H1 (cell line): ENCODE measurements at regions not wholly inside any gene's neighbourhood (a gene's known extent, or its start where the extent isn't known, plus 50 kb on each side); places are given as distances from the start of the nearest gene placed in this dataset.

Experiments used
- RXRA ChIP-seq: IDR thresholded peaks from 2 replicates; pipeline ENCODE4 v1.6.1; 2011; ENCODE audit warnings: low read depth, mild to moderate bottlenecking, low read length, moderate library complexity; ENCODE audit not compliant: insufficient read depth
- SAP30 ChIP-seq: fragments of 300-600 bp; sonication (generic); IDR thresholded peaks from 2 replicates; pipeline ENCODE4 v1.7.1; 2012; ENCODE audit warnings: low read length, moderate library complexity, mild to moderate bottlenecking, inconsistent platforms; ENCODE audit not compliant: insufficient read depth, insufficient replicate concordance
- SP2 ChIP-seq: IDR thresholded peaks from 2 replicates; pipeline ENCODE4 v1.6.1; 2012; ENCODE audit warnings: mild to moderate bottlenecking, low read length, inconsistent platforms
- TAF7 ChIP-seq: optimal IDR thresholded peaks from 2 replicates; pipeline ENCODE3; 2011; ENCODE audit warnings: low read depth, mild to moderate bottlenecking, inconsistent platforms, low read length, moderate library complexity, borderline replicate concordance

GRCh38 chr3:64836097-64836496, 148.3 kb upstream of the ADAMTS9 start (continued):
- TF ChIP-seq RXRA, result no peak
- TF ChIP-seq TAF7, result no peak
- TF ChIP-seq SAP30, result no peak
- no peak for TF ChIP-seq SP2
